NCI-H1092 treated with DMSO at 0.1 percent for 48 hours (cell line): ENCODE measurements at regions not wholly inside any gene's neighbourhood (a gene's known extent, or its start where the extent isn't known, plus 50 kb on each side); places are given as distances from the start of the nearest gene placed in this dataset.
A peak's percentile ranks its signal among the peaks of the same experiment; 100 is the strongest.
"Not testable (repeated sequence)": the region's sequence is repeated elsewhere in the genome, so short reads cannot be mapped to it uniquely, and the experiment has no call there.

Experiments
- DNase-seq: peaks from one replicate; lab custom pipeline; 2025; lab: John Stamatoyannopoulos, UW

- peak; percentile 94 for DNase-seq
Observed at GRCh38 chr12:47307680-47308399, 228.1 kb upstream of the AMIGO2 start.

- not testable (repeated sequence) for DNase-seq
Observed at GRCh38 chr12:47306773-47307679, 227.3 kb upstream of the AMIGO2 start.

GRCh38 chr12:47306130-47306529 is 226.4 kb upstream of the AMIGO2 start:
- DNase-seq, result no peak

- DNase-seq, result no peak
Observed at GRCh38 chr12:47305464-47305863, 225.7 kb upstream of the AMIGO2 start.

- no peak for DNase-seq
Observed at GRCh38 chr12:47303995-47304560, 224.3 kb upstream of the AMIGO2 start.

GRCh38 chr12:47303207-47303606 is 223.4 kb upstream of the AMIGO2 start:
- DNase-seq, result no peak

- DNase-seq, result no peak
Observed at GRCh38 chr12:47302111-47302671, 222.4 kb upstream of the AMIGO2 start.

GRCh38 chr12:47299586-47299985 is 219.8 kb upstream of the AMIGO2 start:
- DNase-seq, result no peak

GRCh38 chr12:47297993-47298392 is 218.2 kb upstream of the AMIGO2 start:
- no peak for DNase-seq

- DNase-seq, result no peak
Observed at GRCh38 chr12:47296828-47297227, 217.1 kb upstream of the AMIGO2 start.

GRCh38 chr12:47293406-47293805 is 213.6 kb upstream of the AMIGO2 start:
- no peak for DNase-seq

GRCh38 chr12:47286676-47287075 is 206.9 kb upstream of the AMIGO2 start:
- no peak for DNase-seq
